Effector memory CD4-positive, alpha-beta T cell (primary cell): ENCODE measurements at regions not wholly inside any gene's neighbourhood (a gene's known extent, or its start where the extent isn't known, plus 50 kb on each side); places are given as distances from the start of the nearest gene placed in this dataset.
"Not testable (repeated sequence)": the region's sequence is repeated elsewhere in the genome, so short reads cannot be mapped to it uniquely, and the experiment has no call there.

Experiments used
- DNase-seq, 3 donors: peaks; one replicate each; pipeline ENCODE4 v3.0.0-alpha.2; 2020
- H3K27ac ChIP-seq: 2 replicates; pipeline ENCODE4 v1.7.0; 2013; ENCODE audit warnings: mild to moderate bottlenecking, low read length, moderate library complexity; ENCODE audit not compliant: insufficient read depth, poor library complexity, severe bottlenecking
- H3K27me3 ChIP-seq: replicated peaks from 2 replicates; pipeline ENCODE4 v1.7.0; 2013; ENCODE audit warnings: mild to moderate bottlenecking, low read length; ENCODE audit not compliant: insufficient read depth, control insufficient read depth, poor library complexity, severe bottlenecking
- H3K36me3 ChIP-seq: 2 replicates; pipeline ENCODE4 v1.7.0; 2013; ENCODE audit warnings: mild to moderate bottlenecking, low read length, moderate library complexity; ENCODE audit not compliant: control insufficient read depth, insufficient read depth
- H3K4me1 ChIP-seq: 2 replicates; pipeline ENCODE4 v1.7.0; 2013; ENCODE audit warnings: low read length, mild to moderate bottlenecking; ENCODE audit not compliant: control insufficient read depth, insufficient read depth, poor library complexity, severe bottlenecking
- H3K4me3 ChIP-seq: 2 replicates; pipeline ENCODE4 v1.7.0; 2013; ENCODE audit warnings: low read length, low read depth, mild to moderate bottlenecking; ENCODE audit not compliant: insufficient read depth, poor library complexity, severe bottlenecking
- H3K9me3 ChIP-seq: 2 replicates; pipeline ENCODE4 v1.7.0; 2013; ENCODE audit warnings: mild to moderate bottlenecking, low read length, moderate library complexity; ENCODE audit not compliant: control insufficient read depth

GRCh38 chr1:199909137-199909536 is 118.4 kb upstream of the NR5A2 start:
- Histone ChIP-seq H3K27ac (no peak overlapping the region), H3K4me1 (no peaks in the 10 kb centered on the region), H3K4me3 (no peak overlapping the region), H3K27me3 (no peaks in the 10 kb centered on the region), H3K36me3 (no peaks in the 10 kb centered on the region), H3K9me3 (no peaks in the 10 kb centered on the region)
- no peak for DNase-seq

GRCh38 chr1:199913318-199913717 is 114.2 kb upstream of the NR5A2 start:
- no peaks in the 10 kb centered on the region for H3K9me3 ChIP-seq
- DNase-seq, result no peak
- H3K4me1 ChIP-seq, result no peaks in the 10 kb centered on the region
- H3K27me3 ChIP-seq, result no peaks in the 10 kb centered on the region
- no peak overlapping the region for H3K27ac ChIP-seq
- no peak overlapping the region for H3K4me3 ChIP-seq
- no peaks in the 10 kb centered on the region for H3K36me3 ChIP-seq

GRCh38 chr1:199914546-199914945 is 113.0 kb upstream of the NR5A2 start:
- DNase-seq, result no peak
- Histone ChIP-seq H3K4me1 (no peaks in the 10 kb centered on the region), H3K27ac (no peak overlapping the region), H3K27me3 (no peaks in the 10 kb centered on the region), H3K4me3 (no peak overlapping the region), H3K9me3 (no peaks in the 10 kb centered on the region), H3K36me3 (no peaks in the 10 kb centered on the region)

GRCh38 chr1:199918196-199918769 is 109.2 kb upstream of the NR5A2 start:
- Histone ChIP-seq H3K27ac (no peak overlapping the region), H3K9me3 (no peaks in the 10 kb centered on the region), H3K4me3 (no peak overlapping the region), H3K4me1 (no peaks in the 10 kb centered on the region), H3K27me3 (no peaks in the 10 kb centered on the region), H3K36me3 (no peaks in the 10 kb centered on the region)
- no peak for DNase-seq

GRCh38 chr1:199920635-199921034 is 106.9 kb upstream of the NR5A2 start:
- DNase-seq, result no peak
- Histone ChIP-seq H3K36me3 (no peaks in the 10 kb centered on the region), H3K4me1 (no peaks in the 10 kb centered on the region), H3K27ac (no peak overlapping the region), H3K4me3 (no peak overlapping the region), H3K9me3 (no peaks in the 10 kb centered on the region), H3K27me3 (no peaks in the 10 kb centered on the region)

- DNase-seq, result no peak
- H3K36me3 ChIP-seq, result no peaks in the 10 kb centered on the region
- H3K4me3 ChIP-seq, result no peak overlapping the region
- no peak overlapping the region for H3K27ac ChIP-seq
- no peaks in the 10 kb centered on the region for H3K9me3 ChIP-seq
- H3K27me3 ChIP-seq, result no peaks in the 10 kb centered on the region
- H3K4me1 ChIP-seq, result no peaks in the 10 kb centered on the region
These were observed 98.0 kb upstream of the NR5A2 start for GRCh38 chr1:199929556-199929955.

GRCh38 chr1:199930067-199930466 is 97.4 kb upstream of the NR5A2 start:
- not testable (repeated sequence) for DNase-seq, H3K27ac ChIP-seq, H3K4me1 ChIP-seq, H3K27me3 ChIP-seq, H3K4me3 ChIP-seq, H3K9me3 ChIP-seq, H3K36me3 ChIP-seq

GRCh38 chr1:199931666-199932377 is 95.7 kb upstream of the NR5A2 start:
- no peak overlapping the region for H3K27ac ChIP-seq
- H3K27me3 ChIP-seq, result no peaks in the 10 kb centered on the region
- no peak for DNase-seq
- no peaks in the 10 kb centered on the region for H3K36me3 ChIP-seq
- no peaks in the 10 kb centered on the region for H3K9me3 ChIP-seq
- no peak overlapping the region for H3K4me3 ChIP-seq
- no peaks in the 10 kb centered on the region for H3K4me1 ChIP-seq

- H3K36me3 ChIP-seq, result no peaks in the 10 kb centered on the region
- no peak overlapping the region for H3K4me3 ChIP-seq
- no peaks in the 10 kb centered on the region for H3K27me3 ChIP-seq
- no peaks in the 10 kb centered on the region for H3K4me1 ChIP-seq
- no peak overlapping the region for H3K27ac ChIP-seq
- no peaks in the 10 kb centered on the region for H3K9me3 ChIP-seq
- DNase-seq, result no peak
These were observed 95.0 kb upstream of the NR5A2 start for GRCh38 chr1:199932462-199932861.

GRCh38 chr1:199936441-199936840 is 91.1 kb upstream of the NR5A2 start:
- no peaks in the 10 kb centered on the region for H3K9me3 ChIP-seq
- H3K4me1 ChIP-seq, result no peaks in the 10 kb centered on the region
- H3K4me3 ChIP-seq, result no peak overlapping the region
- H3K36me3 ChIP-seq, result no peaks in the 10 kb centered on the region
- no peak overlapping the region for H3K27ac ChIP-seq
- no peaks in the 10 kb centered on the region for H3K27me3 ChIP-seq
- DNase-seq, result no peak
